GM19043 (cell line): ENCODE measurements at regions not wholly inside any gene's neighbourhood (a gene's known extent, or its start where the extent isn't known, plus 50 kb on each side); places are given as distances from the start of the nearest gene placed in this dataset.
A peak's percentile ranks its signal among the peaks of the same experiment; 100 is the strongest.

Experiments used
- ATAC-seq: cut with Tn5 transposase; IDR thresholded peaks from one replicate; pipeline ENCODE4 v1.9.1; 2021; ENCODE audit warnings: low read depth; ENCODE audit not compliant: unreplicated experiment

GRCh38 chr12:66066137-66066928 lies 64.2 kb downstream of the LLPH start:
- ATAC-seq, result peak; percentile 76

- no peak for ATAC-seq
These were observed 64.9 kb downstream of the LLPH start for GRCh38 chr12:66065641-66066136.

- ATAC-seq, result no peak
These were observed 65.4 kb downstream of the LLPH start for GRCh38 chr12:66065150-66065549.

GRCh38 chr12:66063916-66064315 lies 66.6 kb downstream of the LLPH start:
- ATAC-seq, result no peak

GRCh38 chr12:66062290-66062625 lies 68.3 kb downstream of the LLPH start:
- no peak for ATAC-seq

- ATAC-seq, result no peak
These were observed 68.8 kb downstream of the LLPH start for GRCh38 chr12:66061557-66062289.

GRCh38 chr12:66061076-66061475 lies 69.5 kb downstream of the LLPH start:
- ATAC-seq, result no peak

GRCh38 chr12:66060163-66060907 lies 70.2 kb downstream of the LLPH start:
- ATAC-seq, result no peak

- no peak for ATAC-seq
These were observed 70.9 kb downstream of the LLPH start for GRCh38 chr12:66059666-66060065.

- no peak for ATAC-seq
These were observed 72.0 kb downstream of the LLPH start for GRCh38 chr12:66058554-66058953.

- peak; percentile 70 for ATAC-seq
These were observed 74.7 kb downstream of the LLPH start for GRCh38 chr12:66055837-66056319.

- no peak for ATAC-seq
These were observed 77.4 kb downstream of the LLPH start for GRCh38 chr12:66052988-66053615.

- no peak for ATAC-seq
These were observed 79.2 kb downstream of the LLPH start for GRCh38 chr12:66051361-66051760.

GRCh38 chr12:66050610-66051009 lies 79.9 kb downstream of the LLPH start:
- no peak for ATAC-seq

- no peak for ATAC-seq
These were observed 80.3 kb downstream of the LLPH start for GRCh38 chr12:66050283-66050576.

- ATAC-seq, result no peak
These were observed 80.8 kb downstream of the LLPH start for GRCh38 chr12:66049538-66050282.

GRCh38 chr12:66048835-66049537 lies 81.6 kb downstream of the LLPH start:
- no peak for ATAC-seq

GRCh38 chr12:66048218-66048834 lies 82.2 kb downstream of the LLPH start:
- no peak for ATAC-seq

- ATAC-seq, result peak; percentile 85
These were observed 83.0 kb downstream of the LLPH start for GRCh38 chr12:66047411-66048021.
